HG03064 (cell line): ENCODE measurements at regions not wholly inside any gene's neighbourhood (a gene's known extent, or its start where the extent isn't known, plus 50 kb on each side); places are given as distances from the start of the nearest gene placed in this dataset.
"Not testable (repeated sequence)": the region's sequence is repeated elsewhere in the genome, so short reads cannot be mapped to it uniquely, and the experiment has no call there.

Experiments
- ATAC-seq: cut with Tn5 transposase; IDR thresholded peaks from one replicate; pipeline ENCODE4 v1.9.1; 2021; ENCODE audit warnings: low read depth; ENCODE audit not compliant: unreplicated experiment

DNA sequence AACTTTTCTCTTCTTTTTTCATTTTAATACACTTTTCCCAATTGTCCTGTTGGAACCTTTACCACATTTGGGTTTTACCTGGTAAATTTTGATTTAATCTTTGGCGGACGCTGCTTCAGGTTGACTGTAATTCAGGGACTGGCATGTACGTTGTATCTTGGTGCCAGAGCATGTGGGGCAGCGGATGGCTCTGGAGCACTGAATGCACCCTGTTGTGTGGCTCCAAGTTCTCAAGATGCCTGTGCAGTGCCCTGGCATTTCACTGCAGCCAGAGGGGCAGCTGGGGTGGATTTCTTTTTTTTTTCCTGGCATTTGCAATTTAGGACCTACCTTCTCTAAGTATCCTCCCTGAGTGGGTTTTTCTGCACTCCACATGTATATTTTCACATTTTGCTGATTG lies 242.2 kb downstream of the BLID start:
- no peak for ATAC-seq

DNA sequence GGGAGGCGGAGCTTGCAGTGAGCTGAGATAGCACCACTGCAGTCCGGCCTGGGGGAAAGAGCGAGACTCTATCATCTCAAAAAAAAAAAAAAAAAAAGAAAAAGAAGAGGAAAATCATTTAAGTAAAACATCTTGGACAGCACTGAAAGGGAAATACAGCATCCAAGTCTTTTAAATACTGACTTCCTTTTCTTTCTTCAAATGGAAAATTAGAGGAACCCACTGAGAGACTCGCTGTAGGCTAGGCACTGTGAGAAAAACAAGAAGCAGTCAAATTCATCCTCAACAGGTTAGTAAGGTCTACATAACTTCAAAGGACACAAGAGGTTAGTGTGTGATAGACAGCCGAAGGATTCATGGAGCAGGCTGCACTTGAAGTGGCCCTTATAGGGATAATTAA lies 243.7 kb downstream of the BLID start:
- no peak for ATAC-seq

DNA sequence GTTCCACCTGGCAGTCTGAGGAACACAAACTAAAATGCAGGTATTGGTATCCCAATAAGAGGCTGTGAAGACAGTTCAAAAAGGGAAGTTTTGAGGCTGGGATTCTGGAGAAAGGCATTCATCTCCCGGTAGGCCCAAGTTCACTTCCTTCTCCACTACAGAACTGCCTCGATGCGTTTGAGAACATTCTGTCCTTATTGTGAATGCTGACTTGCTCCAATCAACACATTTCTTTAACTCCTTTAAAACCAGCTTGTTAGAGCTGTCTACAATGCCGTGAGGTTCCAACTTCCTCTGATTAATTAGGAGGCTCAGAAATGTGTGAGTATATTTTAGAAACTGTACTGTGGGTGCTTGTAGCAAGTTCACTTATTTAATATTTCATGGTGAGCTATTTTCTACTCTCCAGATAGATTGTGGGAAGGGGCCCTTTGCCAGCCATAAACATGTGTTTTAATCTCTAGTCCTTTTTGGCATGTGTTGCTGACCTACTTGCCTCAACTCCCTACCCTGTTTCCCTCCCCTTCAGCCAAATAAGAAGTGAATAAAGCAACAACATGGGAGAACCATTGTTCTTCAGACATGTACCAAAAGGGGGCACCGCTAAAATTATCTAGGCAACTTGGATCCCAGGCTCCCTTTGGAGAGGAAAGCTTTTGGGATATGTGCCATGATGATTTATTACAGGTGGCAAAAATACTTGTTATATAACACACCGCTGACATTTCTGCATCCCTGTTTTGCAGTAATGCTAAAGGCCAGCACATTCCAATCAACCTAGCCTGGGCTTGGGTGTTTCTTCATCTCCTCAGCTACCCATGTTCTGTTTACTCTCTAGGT lies 245.6 kb downstream of the BLID start:
- no peak for ATAC-seq

- no peak for ATAC-seq
These were observed 246.5 kb downstream of the BLID start for GRCh38 chr11:121869478-121869877.

DNA sequence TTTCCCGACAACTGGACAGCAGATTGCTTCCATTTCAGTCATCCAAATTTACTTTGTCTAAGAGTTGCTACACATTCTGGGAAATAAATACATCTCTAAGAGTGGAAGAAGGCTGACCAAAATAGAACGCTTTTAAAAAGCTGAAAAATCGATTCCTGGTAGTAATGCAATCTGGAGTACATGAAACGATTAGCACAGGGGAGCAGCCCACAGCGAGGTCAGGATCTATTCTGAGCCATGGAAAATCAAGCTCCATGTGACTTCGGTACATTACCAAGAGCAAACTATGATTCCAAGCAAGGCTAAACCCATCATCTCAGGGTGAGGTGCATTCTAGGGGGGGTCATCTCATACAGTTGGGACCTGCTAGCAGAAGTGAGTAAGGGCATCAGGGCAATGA lies 249.3 kb downstream of the BLID start:
- ATAC-seq, result no peak

DNA sequence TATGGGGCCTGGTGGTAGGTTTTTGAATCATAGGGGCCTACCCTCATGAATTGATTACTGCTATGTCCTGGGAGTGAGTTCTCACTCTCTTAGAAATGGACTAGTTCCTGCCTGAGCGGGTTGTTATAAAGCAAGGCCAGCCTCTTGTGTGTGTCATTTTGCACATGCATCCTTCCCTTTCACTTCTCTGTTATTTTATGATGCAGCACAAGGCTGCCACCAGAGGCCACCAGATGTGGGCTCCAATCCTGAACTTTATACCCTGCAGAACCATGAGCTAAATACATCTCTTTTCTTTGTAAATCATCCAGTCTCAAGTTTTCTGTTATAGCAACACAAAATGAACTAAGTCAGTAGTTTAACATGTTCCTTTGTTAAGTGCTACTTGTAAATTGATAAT lies 251.4 kb downstream of the BLID start:
- ATAC-seq, result no peak

DNA sequence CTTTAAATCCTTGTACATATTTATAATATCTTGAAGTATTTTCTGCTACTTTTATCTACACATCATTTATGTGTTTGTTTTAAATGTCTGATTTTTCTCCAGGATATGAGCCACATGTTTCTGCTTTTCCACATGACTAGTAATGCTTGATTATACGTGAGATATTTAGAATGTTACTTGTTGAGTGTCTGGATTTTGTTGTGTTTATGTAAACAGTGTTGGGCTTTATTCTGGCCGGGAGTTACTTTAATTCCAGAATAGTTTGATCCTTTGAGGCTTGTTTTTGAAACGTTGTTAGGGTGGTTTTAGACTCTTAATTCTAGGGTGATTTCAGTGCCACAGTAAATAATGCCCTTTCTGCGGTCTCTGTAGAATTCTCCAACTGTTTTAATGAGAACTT lies 252.9 kb downstream of the BLID start:
- no peak for ATAC-seq

DNA sequence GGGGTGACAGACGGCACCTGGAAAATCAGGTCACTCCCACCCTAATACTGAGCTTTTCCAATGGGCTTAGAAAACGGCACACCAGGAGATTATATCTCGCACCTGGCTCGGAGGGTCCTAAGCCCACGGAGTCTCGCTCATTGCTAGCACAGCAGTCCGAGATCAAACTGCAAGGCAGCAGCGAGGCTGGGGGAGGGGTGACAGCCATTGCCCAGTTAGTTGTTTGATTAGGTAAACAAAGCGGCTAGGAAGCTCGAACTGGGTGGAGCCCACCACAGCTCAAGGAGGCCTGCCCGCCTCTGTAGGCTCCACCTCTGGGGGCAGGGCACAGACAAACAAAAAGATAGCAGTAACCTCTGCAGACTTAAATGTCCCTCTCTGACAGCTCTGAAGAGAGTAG lies 260.9 kb downstream of the BLID start:
- not testable (repeated sequence) for ATAC-seq

DNA sequence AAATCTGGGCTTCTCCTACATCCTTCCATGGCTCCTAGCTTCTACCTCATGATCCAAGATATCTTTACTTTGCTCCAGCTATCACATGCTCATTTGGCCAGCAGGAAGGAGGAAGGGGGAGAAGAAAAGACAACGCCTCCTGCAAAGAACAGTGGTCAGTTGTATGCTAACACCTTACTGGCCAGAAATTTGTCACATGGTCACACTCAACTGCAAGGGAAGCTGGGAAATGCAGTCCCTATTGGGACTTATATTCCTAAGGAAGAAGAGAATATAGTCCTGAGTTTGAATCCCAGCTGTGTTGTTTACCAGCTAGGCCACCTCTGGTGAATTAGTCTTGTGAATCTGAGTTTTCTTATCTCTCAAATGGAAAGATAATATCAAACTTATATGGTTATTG lies 272.0 kb downstream of the BLID start:
- ATAC-seq, result no peak

GRCh38 chr11:121842192-121842585 lies 273.8 kb downstream of the BLID start:
- ATAC-seq, result no peak

GRCh38 chr11:121841487-121842191 lies 274.4 kb downstream of the BLID start:
- no peak for ATAC-seq

GRCh38 chr11:121839781-121840180 lies 276.2 kb downstream of the BLID start:
- no peak for ATAC-seq

DNA sequence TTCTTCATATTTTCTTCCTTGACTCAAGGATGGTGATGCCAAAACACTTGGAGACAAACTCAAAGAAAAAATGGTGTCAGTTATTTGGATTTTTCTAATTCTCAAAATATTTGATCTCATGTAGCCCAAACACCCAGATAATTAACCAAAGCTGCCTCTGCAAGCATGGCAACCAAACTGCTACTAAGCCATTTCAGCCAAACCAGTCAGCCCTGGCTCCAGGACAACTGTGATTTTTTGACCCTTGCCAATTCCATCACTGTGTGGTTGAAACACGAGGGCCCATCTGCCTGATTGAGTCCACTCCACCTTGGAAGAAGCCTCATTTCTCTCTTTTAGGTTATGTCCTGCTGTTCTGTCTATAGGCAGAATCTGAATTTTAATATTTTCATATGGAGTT lies 277.4 kb downstream of the BLID start:
- no peak for ATAC-seq

GRCh38 chr11:121833970-121834369 lies 282.0 kb downstream of the BLID start:
- no peak for ATAC-seq

- no peak for ATAC-seq
These were observed 286.8 kb downstream of the BLID start for GRCh38 chr11:121829159-121829643.

DNA sequence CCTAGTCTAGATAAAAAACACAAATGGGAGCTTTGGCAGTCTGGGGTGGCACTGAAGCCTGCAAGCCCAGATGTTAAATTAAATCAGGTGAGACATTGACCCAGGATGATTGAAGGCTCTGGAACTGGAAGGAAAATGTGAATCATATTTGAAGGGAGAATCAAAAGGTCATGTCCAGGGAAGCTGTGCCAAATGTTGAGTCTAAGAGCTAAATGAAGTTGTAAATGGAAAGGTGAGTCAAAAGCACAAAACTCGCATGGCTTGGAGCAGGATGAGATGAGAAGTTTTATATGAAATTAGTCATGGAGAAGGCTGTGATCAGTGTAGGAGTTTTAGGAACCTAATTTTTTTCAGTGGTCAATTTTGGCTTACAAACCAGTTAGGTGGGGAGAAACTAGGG lies 301.1 kb downstream of the BLID start:
- ATAC-seq, result no peak

DNA sequence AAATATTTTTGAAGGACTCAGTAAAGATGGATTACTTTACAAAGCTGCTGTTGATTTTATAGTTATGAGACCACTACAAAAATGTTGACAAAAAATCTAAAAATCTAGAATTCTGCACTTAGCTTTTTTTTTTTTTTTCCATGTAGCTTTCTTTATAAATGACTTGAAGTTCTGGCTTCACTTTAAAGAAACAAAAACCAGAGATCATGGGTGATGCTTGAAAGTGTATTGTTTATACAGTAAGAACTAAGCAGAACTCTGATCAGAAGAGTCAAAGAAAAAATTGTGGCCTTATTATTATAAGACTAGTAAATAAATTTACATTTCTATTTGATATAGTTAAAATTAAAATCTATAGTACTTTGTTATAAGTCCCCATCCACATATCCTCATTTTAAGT lies 301.7 kb downstream of the BLID start:
- no peak for ATAC-seq

DNA sequence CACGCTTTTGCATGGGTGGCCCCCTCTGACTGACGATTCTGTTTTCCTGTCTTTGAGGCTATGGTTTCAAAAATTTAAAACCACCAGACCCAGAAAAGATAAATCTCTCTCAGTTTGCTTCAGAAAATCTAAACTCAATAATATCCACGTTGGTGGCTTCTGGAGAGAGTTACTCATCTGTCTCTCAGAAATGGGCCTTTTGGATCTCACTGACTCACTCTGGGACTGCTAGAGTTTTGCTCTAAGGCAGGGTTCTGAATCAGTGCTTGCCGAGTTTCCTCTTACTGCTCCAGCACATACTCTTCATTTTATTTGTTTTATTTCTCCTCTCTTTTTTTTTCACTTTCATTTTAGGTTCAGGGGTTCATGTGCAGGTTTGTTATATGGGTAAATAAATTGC lies 305.7 kb downstream of the BLID start:
- ATAC-seq, result no peak

DNA sequence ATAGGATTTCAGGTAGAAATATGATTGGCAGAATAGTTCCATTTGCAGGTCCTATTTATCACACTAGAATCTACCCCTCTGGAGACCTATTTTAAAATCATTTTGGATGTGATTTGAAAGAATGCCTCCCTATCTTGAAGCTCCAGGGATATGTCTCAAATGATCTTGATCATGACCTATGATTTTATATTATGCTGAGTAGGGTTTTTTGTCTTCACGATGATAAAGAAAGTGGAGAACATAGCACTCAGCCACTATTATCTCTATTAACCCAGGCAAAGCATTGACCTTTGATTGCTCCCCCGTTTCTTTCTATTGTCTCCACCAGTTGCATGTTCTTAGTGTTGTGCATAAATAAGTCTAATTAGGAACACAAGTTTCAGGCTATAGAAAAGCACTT lies 307.9 kb downstream of the BLID start:
- ATAC-seq, result no peak

DNA sequence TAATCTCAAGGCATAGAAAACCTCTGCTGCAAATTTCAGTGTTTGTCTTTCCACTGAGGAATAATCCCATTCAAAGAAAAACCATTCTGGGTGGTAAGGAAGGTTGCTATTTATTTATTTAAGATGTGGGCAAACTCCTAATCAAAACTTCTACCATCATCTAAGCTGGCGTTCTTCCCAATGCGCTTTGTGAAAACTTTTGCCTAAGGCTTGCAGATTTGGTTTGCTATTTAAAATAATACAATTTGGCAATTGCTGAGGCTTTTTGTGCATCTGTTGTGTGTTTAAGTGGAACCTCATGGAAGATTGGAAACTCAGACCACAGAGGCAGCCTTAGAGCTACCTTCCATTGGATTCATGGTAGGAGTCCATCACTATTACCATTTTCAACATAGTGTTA lies 309.0 kb downstream of the BLID start:
- ATAC-seq, result no peak

- no peak for ATAC-seq
These were observed 313.5 kb downstream of the BLID start for GRCh38 chr11:121802542-121802941.

GRCh38 chr11:121801781-121802180 lies 314.2 kb downstream of the BLID start:
- ATAC-seq, result no peak
